ENCODE measurements at regions not wholly inside any gene's neighbourhood (a gene's known extent, or its start where the extent isn't known, plus 50 kb on each side); places are given as distances from the start of the nearest gene placed in this dataset.

GRCh38 chr2:65675350-65675749 is 243.0 kb upstream of the SPRED2 start:
- no peak overlapping the region for H3K4me3 Mint-ChIP-seq
- H3K27me3 Mint-ChIP-seq (ENCODE audit: low read depth) = no peaks in the 10 kb centered on the region

GRCh38 chr2:65671670-65672242 is 239.4 kb upstream of the SPRED2 start:
- no peaks in the 10 kb centered on the region for H3K4me1 Mint-ChIP-seq
- no peak overlapping the region for H3K27ac Mint-ChIP-seq
- H3K4me3 Mint-ChIP-seq = no peak overlapping the region
- peaks cover 3% of the 10 kb centered on the region for H3K27me3 Mint-ChIP-seq (ENCODE audit: low read depth)
- peaks cover 48% of the 10 kb centered on the region for H3K9me3 Mint-ChIP-seq
- peaks cover 14% of the 10 kb centered on the region for H3K36me3 Mint-ChIP-seq (ENCODE audit: low read depth)
- TF ChIP-seq CTCF (IDR thresholded peaks at IDR 0.05; ENCODE audit: unreplicated experiment in 3 of 3) = no peak

More at GRCh38 chr2:65675350-65675749, 243.0 kb upstream of the SPRED2 start:
- no peaks in the 10 kb centered on the region for H3K36me3 Mint-ChIP-seq (ENCODE audit: low read depth)
- no peak overlapping the region for H3K27ac Mint-ChIP-seq
- no peak for TF ChIP-seq CTCF (IDR thresholded peaks at IDR 0.05; ENCODE audit: unreplicated experiment in 3 of 3)
- no peaks in the 10 kb centered on the region for H3K4me1 Mint-ChIP-seq
- H3K9me3 Mint-ChIP-seq = peaks cover 26% of the 10 kb centered on the region

DNA sequence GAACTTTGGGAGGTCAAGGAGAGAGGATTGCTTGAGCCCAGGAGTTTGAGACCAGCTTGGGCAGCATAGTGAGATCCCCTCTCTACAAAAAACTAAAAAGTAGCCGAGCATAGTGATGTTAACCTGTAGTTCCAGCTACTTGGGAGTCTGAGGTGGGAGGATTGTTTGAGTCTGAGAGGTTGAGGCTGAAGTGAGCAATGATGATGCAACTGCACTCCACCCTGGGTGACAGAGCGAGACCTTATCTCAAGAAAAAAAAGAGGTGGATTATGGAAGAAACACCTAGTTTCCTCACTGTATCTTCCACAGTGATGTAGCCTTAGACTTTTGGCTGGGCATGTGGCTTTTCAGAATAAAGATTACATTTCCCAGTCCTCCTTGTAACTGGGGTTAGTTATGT is 237.2 kb upstream of the SPRED2 start:
- H3K27ac Mint-ChIP-seq = no peak overlapping the region
- peaks cover 19% of the 10 kb centered on the region for H3K36me3 Mint-ChIP-seq (ENCODE audit: low read depth)
- H3K4me3 Mint-ChIP-seq = no peak overlapping the region
- peaks cover 14% of the 10 kb centered on the region for H3K27me3 Mint-ChIP-seq (ENCODE audit: low read depth)
- H3K9me3 Mint-ChIP-seq = peaks cover 35% of the 10 kb centered on the region
- TF ChIP-seq CTCF (IDR thresholded peaks at IDR 0.05; ENCODE audit: unreplicated experiment in 3 of 3) = no peak
- peaks cover 2% of the 10 kb centered on the region for H3K4me1 Mint-ChIP-seq

GRCh38 chr2:65668744-65669143 is 236.3 kb upstream of the SPRED2 start:
- no peak overlapping the region for H3K27ac Mint-ChIP-seq
- H3K36me3 Mint-ChIP-seq (ENCODE audit: low read depth) = peaks cover 19% of the 10 kb centered on the region
- H3K9me3 Mint-ChIP-seq = peaks cover 31% of the 10 kb centered on the region
- TF ChIP-seq CTCF (IDR thresholded peaks at IDR 0.05; ENCODE audit: unreplicated experiment in 3 of 3) = no peak
- peaks cover 14% of the 10 kb centered on the region for H3K27me3 Mint-ChIP-seq (ENCODE audit: low read depth)
- H3K4me1 Mint-ChIP-seq = peaks cover 8% of the 10 kb centered on the region
- no peak overlapping the region for H3K4me3 Mint-ChIP-seq

DNA sequence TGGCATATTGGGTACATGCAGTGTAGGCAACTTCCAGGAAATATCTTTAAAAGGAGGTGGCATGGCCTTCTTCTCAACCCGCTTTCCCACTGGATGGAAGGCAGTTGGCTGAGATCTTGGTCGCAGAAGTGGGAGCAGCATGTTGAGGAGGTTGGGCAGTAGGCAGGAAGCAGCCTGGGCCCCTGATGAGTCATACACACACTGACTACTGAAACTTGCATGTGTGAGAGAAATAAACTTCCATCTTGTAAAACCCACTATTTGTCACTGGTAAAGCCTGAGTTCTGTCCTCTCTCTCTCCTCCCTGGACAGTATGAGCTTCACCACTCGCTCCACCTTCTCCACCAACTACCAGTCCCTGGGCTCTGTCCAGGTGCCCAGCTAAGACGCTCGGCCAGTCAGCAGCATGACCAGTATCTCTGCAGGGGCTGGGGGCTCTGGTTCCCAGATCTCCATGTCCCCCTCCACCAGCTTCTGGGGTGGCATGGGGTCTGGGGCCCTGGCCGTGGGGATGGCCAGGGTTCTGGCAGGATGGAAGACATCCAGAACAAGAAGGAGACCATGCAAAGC is 233.8 kb upstream of the SPRED2 start:
- Mint-ChIP-seq H3K4me1 (peaks cover 33% of the 10 kb centered on the region), H3K27me3 (ENCODE audit: low read depth) (peaks cover 14% of the 10 kb centered on the region), H3K9me3 (peaks cover 31% of the 10 kb centered on the region), H3K4me3 (no peak overlapping the region), H3K36me3 (ENCODE audit: low read depth) (peaks cover 19% of the 10 kb centered on the region), H3K27ac (no peak overlapping the region)
- TF ChIP-seq CTCF (IDR thresholded peaks at IDR 0.05; ENCODE audit: unreplicated experiment in 3 of 3) = no peak

GRCh38 chr2:65664931-65665330 is 232.5 kb upstream of the SPRED2 start:
- peaks cover 19% of the 10 kb centered on the region for H3K36me3 Mint-ChIP-seq (ENCODE audit: low read depth)
- peak overlapping the region in 1 of 3 experiments; percentile 92 for H3K27ac Mint-ChIP-seq
- peaks cover 26% of the 10 kb centered on the region for H3K9me3 Mint-ChIP-seq
- no peak for TF ChIP-seq CTCF (IDR thresholded peaks at IDR 0.05; ENCODE audit: unreplicated experiment in 3 of 3)
- no peak overlapping the region for H3K4me3 Mint-ChIP-seq
- H3K27me3 Mint-ChIP-seq (ENCODE audit: low read depth) = peaks cover 18% of the 10 kb centered on the region
- H3K4me1 Mint-ChIP-seq = peaks cover 46% of the 10 kb centered on the region

Measured in nephron (organoid).